ENCODE measurements at regions not wholly inside any gene's neighbourhood (a gene's known extent, or its start where the extent isn't known, plus 50 kb on each side); places are given as distances from the start of the nearest gene placed in this dataset.
"Not testable (repeated sequence)": the region's sequence is repeated elsewhere in the genome, so short reads cannot be mapped to it uniquely, and the experiment has no call there.

DNA sequence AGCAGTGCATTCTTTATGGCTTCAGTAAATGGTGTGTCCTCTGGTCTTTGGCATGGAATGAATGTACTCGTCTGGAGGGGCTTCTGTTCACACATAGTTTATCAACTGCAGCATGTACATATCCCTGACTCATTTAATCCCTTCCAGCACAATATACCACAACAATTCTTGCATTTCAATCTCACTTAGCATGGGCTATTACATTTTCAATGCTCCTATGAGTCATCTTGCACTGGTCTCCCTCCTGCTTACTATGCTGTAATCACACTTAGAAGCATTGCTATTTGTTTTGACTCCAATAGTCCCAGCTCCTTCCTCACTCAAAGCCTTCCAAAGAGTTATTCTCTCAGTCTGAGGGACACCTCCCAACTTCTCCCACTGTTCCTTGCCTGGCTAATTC is 180.9 kb upstream of the NUDT10 start:
- DNase-seq (ENCODE audit: low read depth) = no peak

DNA sequence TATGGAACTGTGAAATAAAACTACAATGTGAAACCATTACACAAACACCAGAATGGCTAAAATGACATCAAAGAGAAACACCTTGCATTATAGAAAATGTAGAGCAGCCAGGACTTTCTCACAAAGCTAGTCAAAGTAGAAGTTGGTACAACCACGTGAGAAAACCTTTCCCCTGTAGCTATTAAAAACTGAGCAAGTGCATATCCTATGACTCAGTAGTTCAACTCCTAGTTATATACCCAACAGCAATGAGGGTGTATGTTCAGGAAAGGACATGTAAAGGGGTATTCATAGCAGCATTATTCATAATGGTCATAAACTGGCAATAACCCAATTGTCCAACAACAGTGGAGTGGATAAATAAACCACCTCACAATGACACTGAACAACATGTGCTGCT is 177.5 kb upstream of the NUDT10 start:
- DNase-seq (ENCODE audit: low read depth) = no peak

DNA sequence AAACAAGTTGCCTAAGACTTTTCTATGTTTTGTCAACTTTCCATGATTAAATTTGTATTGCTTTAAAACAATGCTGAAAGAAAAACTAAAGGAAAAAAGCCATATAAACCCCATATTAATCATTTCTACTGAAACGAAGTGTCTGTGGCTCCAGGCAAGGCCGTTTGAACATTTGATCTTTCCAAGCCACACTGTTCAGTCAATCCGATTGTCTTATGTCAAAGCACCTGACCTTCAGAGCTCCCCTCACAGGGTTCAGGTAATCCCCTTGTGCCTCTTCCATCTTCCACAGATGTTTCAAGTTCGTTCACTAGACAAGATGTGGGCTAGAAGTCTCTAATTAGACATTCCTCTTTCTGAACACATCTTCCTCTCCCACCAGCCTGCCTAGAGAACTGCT is 177.1 kb upstream of the NUDT10 start:
- DNase-seq (ENCODE audit: low read depth) = no peak

DNA sequence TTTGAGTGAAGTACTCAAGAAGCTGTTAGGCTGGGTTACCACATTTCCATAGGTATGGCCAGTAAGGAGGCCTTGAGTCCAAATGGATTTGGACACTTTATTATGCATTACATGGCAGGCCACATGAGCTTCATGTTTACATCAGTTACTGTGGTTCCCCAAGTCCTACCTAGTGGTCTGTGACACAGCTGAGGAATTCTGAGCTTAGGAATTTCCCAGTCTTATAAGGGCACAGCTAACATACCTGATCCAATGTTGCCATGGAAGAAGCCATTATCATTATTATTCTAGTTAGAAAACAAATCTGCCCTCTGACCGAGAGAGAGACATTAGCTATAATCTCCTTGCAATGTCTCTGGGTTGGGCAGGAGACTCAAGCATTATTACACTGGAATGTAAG is 174.4 kb upstream of the NUDT10 start:
- no peak for DNase-seq (ENCODE audit: low read depth)

DNA sequence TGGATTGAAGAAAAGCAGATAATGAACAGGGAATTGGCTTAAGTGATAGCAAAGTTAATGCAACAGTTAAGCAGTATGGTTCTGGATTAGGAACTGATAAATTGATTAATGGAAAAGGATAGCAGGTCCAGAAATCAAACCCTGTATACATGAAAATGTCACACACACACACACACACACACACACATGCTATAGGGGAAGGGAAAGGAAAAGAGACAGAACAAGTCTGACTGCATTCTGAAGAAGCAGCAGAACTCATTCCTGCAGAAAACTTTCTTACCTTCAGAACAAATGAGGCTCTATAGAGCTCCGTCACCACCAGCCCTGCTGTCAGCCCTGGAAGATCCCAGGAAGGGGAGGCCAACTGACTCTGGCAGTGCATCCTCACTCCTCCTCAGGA is 173.2 kb upstream of the NUDT10 start:
- DNase-seq (ENCODE audit: low read depth) = not testable (repeated sequence)

DNA sequence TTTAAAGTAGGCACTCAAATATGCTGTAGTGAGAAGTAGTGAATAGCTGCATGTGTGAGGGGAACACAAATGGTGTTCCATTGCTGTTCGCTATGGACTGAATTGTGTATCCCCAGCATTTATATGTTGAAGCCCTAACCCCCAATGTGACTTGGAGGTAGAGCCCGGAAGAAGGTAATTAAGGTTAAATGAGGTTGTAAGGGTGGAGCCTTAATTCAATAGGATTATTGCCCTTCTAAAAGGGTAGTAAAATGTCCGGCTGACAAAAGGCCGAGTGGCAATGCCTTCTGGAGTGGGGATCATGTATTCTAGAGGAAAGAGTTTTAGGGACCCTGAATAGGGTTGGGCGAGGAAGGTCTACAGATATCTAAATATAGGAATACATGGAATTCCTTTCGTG is 168.9 kb upstream of the NUDT10 start:
- no peak for DNase-seq (ENCODE audit: low read depth)

GRCh38 chrX:51178356-51178900 is 154.2 kb upstream of the NUDT10 start:
- not testable (repeated sequence) for DNase-seq (ENCODE audit: low read depth)

DNA sequence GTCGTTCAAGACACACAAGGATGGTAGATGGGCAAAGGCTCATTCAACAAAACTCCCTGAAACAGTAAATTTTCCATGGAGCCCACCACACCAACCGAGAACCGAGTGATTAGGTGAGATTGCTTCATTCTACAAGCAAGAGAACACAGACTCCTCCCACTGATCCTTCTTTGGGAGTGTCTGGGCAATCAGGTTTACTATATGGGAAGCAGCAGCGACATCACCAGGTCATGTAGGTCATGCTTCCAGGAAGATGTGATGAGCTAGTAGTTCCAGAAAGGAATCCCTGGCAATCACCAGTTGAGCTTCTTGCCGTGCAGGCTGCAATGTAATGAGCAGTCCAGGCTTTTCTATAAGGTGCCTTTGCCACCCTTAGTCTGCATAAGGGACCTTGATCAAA is 152.8 kb upstream of the NUDT10 start:
- DNase-seq (ENCODE audit: low read depth) = not testable (repeated sequence)

GRCh38 chrX:51182545-51182944 is 150.1 kb upstream of the NUDT10 start:
- no peak for DNase-seq (ENCODE audit: low read depth)

GRCh38 chrX:51192104-51192503 is 140.5 kb upstream of the NUDT10 start:
- DNase-seq (ENCODE audit: low read depth) = no peak

GRCh38 chrX:51215266-51215665 is 117.4 kb upstream of the NUDT10 start:
- no peak for DNase-seq (ENCODE audit: low read depth)

GRCh38 chrX:51215856-51216255 is 116.8 kb upstream of the NUDT10 start:
- no peak for DNase-seq (ENCODE audit: low read depth)

DNA sequence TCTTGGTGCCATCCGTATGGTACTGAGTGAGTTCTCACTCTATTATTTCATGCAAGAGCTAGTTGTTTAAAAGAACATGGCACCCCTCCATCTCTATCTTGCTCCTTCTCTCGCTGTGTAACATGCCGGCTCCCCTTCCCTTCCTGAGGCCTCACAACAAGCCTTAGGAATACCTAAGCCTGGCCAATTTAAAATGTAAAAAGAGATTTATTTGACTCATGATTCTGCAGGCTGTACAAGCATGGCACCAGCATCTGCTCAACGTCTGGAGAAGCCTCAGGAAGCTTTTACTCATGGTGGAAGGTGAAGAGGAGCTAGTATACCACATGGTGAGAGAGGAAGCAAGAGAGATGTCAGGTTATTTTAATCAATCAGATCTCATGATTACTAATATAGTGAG is 90.4 kb upstream of the NUDT10 start:
- DNase-seq (ENCODE audit: low read depth) = no peak

GRCh38 chrX:51257490-51257889 is 75.1 kb upstream of the NUDT10 start:
- DNase-seq (ENCODE audit: low read depth) = no peak

DNA sequence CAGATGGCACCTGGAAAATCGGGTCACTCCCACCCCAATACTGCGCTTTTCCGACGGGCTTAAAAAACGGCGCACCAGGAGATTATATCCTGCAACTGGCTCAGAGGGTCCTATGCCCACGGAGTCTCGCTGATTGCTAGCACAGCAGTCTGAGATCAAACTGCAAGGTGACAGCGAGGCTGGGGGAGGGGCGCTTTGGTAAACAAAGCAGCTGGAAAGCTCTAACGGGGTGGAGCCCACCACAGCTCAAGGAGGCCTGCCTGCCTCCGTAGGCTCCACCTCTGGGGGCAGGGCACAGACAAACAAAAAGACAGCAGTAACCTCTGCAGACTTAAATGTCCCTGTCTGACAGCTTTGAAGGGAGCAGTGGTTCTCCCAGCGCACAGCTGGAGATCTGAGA is 70.4 kb upstream of the NUDT10 start:
- not testable (repeated sequence) for DNase-seq (ENCODE audit: low read depth)

GRCh38 chrX:51272638-51273037 is 60.0 kb upstream of the NUDT10 start:
- DNase-seq (ENCODE audit: low read depth) = no peak

- DNase-seq (ENCODE audit: low read depth) = no peak
These were observed 50.8 kb upstream of the NUDT10 start for GRCh38 chrX:51281758-51282318.

Measured in stromal cell of bone marrow (primary cell).